ENCODE measurements at regions not wholly inside any gene's neighbourhood (a gene's known extent, or its start where the extent isn't known, plus 50 kb on each side); places are given as distances from the start of the nearest gene placed in this dataset.

DNA sequence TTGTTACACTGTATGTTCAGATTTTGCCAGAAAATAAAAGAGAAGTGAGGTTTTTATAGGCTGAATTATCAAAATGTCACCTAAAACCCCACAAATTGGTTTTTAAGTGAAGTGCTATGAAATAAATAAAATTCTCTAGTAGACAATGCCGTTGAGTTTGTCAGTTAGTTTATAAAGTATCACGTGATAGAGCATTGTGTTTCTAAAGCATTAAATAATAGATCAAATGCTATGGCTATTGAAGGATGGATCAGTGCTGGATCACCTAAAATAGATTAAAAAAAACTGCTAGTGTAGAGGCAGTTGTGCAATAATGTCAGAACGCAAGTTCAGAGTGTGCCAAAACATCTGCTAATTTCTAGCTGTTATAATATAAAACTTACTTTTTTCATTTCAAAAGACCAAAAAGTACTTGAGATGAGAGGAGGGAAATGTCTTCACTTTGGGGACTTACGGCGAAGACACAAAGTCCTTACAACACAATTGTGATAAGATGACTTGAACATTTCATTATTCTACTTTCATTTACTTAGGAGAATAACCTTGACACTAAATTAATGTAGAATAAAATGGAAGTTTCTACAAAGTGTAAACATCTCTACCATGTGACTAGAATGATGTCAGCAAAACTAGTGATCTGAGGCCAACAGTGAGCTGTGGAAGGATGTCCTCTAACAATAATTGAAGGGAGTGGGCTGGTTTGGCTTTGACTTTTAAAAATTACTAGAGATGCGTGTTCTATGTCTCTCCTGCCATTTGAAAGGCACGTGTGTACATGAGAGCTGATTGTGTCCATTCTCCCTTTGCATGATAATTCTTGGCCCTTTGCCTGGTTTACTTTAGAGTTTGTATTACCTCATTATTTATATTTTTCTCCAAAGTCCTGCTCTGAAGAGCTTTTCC lies 154.4 kb upstream of the PDE3A start:
- DNase-seq = no peak

DNA sequence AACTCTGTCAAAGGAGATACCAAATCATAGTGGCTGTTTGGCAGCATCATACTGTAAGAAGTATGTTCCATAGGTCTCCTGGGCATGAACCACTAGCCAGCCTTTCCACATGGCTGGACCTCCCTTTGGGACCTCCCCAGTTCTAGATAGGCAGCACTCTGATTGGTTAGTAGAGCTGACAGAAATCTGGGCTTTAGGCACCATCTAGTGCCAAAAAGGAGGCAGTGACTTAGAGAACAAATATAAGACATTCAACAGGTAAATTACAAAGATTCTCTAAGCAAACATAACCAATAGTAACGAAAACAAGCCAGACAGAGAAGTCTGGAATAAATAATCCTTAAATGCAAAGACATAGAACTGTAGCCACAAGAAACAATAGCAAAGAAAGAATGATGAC lies 148.0 kb upstream of the PDE3A start:
- DNase-seq = no peak

DNA sequence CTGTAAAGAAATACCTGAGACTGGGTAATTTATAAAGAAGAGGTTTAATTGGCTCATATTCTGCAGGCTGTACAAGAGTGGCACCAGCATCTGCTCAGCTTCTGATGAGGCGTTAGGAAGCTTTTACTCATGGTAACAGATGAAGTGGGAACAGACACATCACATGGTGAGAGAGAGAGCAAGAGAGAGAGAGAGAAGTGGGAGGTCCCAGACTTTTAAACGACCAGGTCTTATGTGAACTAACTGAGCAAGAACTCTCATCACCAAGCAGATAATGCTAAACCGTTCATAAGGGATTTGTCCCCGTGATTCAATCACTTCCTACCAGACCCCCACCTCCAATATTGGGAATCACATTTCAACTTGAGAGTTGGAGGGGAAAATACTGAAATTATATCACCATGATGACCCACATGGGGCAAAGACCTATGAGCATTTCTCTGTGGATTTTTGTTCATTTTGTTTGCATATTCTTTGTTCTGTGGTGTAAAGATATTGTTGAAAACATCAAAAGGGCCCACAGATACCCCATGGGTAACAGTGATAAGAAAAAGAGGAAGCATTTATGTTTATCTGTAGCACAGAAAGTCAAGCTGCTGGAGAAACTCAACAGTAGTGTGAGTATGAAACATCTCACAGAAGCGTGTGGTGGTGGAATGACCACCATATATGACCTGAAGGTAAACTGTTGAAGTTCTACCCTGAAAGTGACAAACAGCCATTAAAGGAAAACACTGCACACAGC lies 135.2 kb upstream of the PDE3A start:
- DNase-seq = no peak

DNA sequence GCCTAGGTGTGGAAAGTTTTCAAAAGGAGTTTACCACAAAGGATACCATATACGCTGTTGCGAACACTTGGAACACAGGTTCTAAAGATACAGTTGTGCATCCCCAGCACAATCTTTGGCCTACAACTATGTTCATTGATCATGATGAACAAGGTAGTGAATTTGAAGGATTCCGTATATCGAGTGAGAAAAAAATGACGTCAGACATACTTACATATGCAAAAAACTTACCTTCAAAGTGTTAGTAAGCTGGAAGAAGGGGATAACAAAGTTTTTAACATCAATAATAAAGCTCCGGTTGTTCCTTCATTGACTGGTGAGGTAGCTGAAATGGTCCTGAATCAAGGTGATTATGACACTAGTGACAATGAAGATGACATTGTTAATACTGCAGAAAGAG lies 133.9 kb upstream of the PDE3A start:
- DNase-seq = no peak

DNA sequence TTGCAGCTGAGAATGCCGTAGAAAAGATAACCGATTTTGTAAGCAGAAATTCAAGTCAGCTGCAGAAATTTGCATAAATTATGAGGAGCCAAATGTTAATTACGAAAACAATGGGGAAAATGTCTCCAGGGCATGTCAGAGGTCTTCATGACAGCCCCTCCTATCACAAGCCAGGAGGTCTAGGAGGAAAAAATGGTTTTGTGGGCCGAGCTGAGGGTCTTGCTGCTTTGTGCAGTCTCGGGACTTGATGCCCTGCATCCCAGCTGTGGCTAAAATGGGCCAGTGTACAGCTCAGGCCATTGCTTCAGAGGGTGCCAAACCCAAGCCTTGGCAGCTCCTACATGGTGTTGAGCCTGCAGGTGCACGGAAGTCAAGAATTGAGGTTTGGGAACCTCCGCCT lies 131.2 kb upstream of the PDE3A start:
- DNase-seq = no peak

DNA sequence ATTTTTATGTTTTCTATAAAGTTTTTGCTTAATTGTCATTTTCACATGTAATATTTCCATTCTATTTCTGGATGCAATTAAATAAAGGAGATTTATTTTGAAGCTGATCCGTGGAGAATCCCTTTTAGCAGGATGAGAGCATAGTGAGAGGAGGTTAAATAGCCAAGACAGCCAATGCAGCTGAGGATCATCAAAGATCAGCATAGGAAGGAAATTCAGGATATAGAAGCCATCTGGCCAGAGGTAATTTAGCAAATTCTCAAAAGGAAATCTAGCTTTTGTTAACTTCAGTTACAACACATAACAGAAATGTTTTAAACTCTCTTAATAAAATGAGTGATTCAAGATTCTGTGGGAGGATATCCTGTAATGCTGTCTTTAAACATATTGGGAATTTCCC lies 122.8 kb upstream of the PDE3A start:
- no peak for DNase-seq

DNA sequence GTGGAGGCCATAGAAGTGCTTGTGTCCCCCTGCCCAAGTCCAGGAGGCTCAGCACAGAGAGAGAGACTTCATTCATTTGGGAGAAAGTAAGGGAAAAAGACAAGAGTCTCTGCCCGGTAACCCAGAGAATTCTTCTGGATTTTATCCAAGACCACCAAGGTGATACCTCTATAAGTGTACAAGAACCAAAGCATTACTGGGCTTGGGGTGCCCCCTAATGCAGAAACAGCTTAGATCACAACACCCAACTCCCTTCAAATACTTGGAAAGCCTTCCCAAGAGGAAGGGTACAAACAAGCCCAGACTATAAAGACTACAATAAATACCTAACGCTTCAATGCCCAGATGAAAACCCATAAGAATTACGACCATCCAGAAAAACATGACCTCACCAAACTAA lies 119.7 kb upstream of the PDE3A start:
- DNase-seq = no peak

DNA sequence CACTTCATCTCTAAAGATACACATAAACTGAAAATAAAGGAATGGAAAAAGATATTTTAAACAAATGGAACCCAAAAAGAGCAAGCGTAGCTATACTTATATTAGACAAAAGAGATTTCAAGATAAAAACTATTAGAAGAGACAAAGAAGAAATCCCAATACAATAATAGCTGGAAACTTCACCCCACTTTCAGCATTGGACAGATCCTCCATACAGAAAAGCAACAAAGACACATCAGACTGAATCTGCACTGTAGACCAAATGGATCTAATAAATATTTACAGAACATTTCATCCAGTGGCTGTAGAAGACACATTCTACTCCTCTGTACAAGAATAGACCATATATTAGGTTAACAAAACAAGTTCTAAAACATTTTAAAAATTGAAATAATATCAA lies 117.6 kb upstream of the PDE3A start:
- no peak for DNase-seq

DNA sequence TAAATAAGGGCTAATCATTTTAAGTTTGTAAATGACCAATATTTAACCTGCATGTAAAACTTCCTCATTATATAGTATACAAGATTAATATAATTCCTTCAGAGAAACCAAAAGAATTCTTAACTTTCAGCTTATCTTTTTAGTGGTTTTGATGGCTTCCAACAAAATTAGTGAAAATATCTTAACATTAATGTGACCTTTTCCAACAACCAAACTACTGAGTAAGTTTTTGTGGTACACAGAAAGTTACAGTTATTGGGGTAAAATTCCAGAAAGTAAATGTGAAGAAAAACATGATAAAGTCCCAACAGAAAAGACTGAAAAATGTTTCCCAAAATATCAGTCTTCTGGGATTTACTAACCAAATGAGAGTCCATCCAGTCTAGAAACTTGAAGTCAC lies 111.0 kb upstream of the PDE3A start:
- DNase-seq = no peak

DNA sequence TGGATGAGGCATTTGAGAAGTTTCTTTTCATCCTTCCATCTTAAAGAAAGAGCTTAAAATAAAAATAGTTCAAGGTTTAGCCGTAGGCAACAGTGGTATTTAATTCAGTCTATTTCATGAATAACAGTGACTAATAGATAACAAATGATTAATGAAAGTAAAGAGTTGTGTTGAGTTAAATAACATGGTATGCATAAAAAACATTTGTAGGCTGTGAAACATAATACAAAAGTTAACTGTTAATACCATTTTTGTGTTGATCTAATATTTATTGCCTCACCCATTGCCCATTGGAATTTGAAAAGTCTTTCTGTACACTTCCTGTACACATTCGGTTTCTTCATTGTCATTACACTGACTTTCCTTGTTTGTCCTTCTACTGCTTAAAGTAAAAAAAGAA lies 108.6 kb upstream of the PDE3A start:
- no peak for DNase-seq

DNA sequence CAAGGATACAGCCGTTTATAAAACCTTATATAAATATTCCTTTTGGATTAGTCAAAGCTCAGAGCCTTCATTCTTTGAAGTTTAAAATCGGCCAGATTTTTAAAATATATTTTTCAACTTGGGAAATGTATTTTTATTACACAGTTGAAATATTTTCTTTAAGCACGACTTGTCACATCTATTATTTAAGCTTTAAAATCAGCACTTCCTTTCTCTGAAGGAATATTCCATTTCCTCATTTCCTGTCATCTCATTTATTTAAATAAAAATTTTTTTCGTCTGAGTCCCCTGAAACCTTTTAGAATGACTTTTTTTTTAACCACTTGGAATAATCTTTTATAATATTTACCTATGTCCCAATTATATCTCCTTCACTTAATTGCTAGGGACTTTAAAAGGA lies 107.5 kb upstream of the PDE3A start:
- DNase-seq = no peak

DNA sequence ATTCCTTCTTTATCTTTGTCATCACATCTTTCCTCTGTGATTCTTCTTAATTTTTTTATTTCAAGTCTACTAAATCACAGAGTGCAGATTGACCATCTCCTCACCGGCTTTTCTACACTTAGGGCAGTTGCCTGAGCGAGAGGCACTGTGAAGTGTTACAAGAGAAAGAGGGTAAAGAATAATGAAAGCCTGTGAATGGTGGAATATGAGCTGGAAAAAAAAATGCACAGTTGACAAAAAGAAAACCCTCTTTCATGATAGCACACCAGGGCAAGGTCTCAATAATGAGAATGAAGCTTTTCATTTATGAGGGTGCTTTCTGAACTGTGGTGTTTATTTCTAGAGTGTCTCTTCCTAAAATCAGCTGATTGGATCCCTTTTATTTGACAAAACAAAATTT lies 106.2 kb upstream of the PDE3A start:
- no peak for DNase-seq

DNA sequence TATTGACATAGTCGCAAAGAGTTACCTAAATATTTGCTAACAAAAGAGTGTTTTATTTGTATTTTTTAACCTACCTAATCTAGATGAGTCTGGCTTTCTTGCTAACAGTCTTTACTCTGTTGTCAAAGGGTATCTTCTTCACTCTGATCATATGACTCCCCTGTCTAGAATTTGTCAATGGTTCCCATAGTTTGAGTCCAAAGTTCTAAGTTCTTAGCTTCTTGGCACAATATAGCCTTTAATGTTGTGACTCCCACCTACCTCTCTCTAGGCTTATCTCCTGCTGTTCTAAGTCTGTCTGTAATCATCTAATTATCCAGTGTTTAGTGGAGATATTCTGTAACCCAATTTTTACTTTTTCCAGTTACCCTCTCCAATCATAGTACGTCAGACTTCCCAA lies 104.3 kb upstream of the PDE3A start:
- no peak for DNase-seq

DNA sequence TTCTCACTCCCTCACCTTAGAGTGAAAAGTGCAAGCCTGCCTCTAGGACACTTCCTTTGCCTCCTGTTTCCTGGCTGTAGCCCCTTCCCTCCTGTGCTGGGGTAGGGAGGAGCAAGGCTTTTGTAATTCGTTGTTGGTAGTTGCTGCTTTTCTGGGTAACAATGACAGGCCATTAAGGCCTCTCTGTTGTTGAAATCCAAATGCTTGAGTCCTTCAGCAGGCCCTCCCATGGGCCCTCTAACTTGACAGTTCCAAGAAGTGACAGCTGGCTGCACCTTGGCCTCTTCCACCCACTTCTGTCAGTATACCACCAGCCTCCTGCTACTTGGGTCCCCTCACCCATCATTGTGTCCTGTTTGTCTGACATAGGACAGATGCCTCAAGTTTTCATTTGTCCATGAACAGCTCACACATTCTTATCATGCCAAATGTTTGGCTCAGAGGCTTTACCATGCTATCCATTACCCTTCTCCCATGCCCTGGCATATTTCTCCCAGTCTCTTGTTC lies 103.7 kb upstream of the PDE3A start:
- DNase-seq = no peak

DNA sequence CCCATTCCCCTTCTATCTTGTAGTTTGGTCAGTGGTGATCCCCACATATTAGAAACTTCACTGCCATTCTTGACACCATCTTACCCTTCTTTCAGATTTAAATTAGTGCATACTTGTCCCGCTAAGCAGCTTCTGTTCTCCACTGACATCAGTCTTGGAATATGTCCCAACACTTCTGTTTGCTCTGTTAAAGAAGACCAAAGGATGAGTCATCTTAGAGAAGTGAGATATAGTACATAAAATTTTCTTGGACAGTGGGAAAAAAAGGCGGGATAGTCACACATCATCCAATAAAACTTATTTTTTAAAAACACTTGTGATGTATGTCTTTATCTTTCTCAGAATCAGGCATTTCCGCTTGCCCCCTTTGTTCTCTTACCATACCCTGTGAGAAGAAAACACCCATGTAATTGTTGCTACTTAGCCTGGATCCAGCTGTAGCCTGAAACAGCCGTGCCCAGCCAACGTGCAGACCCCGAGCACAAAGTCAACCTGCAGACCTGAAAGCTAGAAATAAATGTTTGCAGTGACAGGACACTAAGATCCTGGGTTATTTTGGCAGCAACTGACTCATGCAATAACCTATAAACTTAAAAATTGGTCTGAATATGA lies 100.1 kb upstream of the PDE3A start:
- no peak for DNase-seq

DNA sequence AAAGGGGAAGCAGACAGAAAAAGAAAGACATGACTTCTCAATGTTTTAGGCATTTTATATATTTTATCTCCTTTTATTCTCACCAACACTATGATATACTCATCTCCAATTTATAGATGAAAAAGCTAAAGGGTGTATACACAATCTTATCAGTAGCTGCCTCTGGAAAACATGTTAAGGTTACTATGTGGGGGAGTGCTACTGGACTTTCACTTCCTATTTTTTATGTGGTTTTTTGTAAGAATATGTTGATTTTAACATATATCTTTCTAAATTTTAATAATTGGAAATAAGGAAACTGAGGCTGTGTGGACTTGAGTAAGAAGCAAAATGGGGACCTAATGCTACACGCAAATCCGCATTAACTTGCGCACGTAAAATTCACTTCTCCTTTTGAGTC lies 99.6 kb upstream of the PDE3A start:
- DNase-seq = no peak

DNA sequence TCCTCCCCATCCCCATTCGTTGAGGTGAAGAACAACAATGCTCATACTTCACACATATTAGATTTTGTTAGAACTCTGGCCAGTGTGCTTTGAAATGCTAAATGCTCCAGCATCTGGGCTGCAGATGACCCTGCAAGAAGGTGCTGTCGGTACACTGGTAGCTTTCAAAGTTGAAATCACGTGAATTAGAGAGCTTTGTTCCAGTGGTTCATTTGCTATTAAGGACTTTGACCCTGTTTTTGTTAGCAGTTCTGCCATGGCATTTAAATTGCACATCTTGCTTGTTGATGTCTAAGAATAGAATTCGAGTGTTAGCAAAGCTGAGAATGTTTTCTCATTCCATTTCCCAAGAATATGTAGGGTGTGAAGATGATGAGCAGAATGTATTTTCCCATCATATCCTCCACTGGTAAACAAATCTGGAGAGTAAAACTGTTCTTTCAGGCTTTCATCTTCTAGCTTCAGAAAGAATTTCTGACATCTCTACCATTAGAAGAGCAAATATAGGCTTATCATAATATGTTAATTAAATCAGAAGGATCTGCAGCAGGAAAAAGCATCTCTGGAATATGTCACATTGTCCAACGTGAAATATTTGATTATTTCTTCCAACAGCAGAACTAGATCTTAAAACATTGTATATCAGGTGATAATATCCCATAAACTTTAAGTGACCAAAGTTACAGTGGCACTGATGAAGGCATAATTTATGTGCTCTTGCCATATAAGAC lies 98.8 kb upstream of the PDE3A start:
- no peak for DNase-seq

DNA sequence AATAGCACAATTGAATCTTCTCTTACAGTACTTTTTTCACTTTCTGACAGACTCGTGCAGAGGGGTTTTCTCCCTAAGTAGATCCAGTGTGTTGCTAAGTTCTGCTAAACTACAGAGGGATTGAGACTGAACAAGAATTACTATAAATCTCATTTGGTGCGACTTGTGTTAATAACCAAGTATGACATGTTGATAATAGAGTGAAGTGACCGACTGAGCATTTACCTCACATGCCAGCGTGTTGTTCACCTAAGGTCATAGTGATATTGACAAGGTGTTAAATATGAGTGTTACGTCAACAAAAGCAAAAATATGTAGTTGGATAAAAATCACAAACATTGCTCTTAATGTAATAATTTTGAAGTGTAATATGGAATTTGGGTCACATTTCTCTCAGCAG lies 97.8 kb upstream of the PDE3A start:
- no peak for DNase-seq

DNA sequence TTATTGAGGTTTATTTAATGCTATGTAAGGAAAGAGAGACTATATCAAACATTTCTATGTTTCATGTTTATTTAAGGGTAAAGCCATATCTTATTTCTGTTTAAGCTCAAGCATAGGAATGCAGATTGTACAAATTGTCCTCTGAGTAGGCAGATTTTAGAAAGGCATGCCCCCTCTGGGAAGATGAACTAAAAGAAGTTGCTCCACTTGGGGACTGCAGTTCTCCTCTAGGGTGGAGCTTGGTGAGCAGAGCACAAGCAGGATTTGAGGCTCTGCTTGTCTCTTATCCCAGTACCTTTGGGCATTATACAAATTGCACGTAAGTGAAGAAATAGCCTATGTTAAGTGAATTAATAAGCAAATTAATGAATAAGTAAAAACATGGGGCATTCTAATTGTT lies 96.2 kb upstream of the PDE3A start:
- no peak for DNase-seq

DNA sequence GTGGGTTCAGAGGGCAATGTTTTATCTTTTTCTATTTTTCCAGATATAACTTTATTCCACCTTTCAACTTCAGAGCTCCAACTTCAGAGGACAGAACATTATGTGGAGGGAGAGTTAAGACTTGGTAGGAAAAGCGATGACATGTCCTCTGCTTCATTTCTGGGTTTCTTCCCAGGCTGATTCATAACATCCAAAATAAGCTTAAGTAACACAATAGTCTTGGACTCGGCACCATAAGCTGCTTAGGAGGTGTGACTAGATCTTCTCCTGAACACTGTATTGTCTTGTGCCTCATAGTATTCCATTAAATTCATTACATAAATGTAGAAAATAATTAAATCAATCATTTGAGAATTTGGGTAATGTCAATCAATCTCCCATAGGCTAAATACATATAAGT lies 95.5 kb upstream of the PDE3A start:
- no peak for DNase-seq

DNA sequence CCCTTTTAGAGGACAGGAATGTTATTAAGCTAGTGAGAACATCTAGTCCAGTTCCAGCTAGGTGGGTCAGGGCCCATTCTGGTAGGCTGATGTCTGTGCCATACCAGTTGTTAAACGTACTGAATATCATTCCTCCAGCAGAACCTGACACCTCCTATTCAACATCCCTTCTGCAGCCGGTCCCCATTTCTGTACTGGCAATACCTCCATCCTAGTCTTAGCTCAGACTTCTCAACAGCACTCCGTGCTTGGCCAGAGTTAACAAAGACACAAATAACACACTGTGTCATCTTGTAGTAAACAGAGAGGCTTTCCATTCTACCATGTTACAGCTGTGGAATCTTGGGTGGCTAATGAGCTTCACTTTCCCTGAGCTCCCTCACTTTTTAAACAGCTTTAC lies 94.3 kb upstream of the PDE3A start:
- no peak for DNase-seq

DNA sequence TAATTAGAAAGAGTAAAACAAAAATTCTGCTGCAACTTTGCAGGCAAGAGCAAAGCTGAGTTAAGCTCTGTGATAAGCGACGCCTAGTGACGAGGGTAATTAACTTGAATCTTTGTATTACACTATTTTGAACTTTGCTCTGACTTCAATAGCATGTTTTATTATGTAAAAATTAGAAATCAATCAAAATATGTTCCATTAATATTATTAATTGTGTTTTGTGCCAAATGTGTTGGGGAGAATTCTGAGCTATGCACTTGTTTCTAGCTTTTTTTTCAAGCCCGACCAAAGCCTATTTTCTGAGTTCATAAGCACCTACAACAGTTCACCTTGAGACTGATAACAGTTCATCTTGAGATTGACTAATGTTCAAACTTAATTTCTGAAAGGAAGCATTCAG lies 90.1 kb upstream of the PDE3A start:
- DNase-seq = no peak

DNA sequence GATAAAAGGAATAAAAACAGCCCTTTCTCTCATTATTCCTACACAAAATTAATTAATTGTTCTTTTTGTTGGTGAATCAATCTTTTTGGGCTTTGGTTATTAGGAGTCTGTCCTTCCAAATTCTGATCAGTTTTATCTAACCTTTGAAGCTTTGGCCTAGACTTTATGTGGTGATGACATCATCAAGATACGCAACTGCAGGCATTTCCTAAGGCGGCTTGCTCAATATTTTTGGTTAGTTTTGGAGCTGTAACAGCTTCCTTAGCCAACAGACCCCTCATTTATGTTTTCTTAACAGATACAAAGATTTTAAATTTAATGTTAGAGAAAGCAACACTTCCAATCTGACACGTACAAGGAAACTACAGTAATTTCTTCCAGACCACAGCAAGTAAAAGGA lies 87.8 kb upstream of the PDE3A start:
- DNase-seq = no peak

Data from GOT3 (cell line).